GM19351 (cell line): ENCODE measurements at regions not wholly inside any gene's neighbourhood (a gene's known extent, or its start where the extent isn't known, plus 50 kb on each side); places are given as distances from the start of the nearest gene placed in this dataset.

ENCODE experiments used
- ATAC-seq: cut with Tn5 transposase; IDR thresholded peaks from one replicate; pipeline ENCODE4 v1.9.1; 2021; ENCODE audit warnings: mild to moderate bottlenecking, moderate library complexity; ENCODE audit not compliant: unreplicated experiment

DNA sequence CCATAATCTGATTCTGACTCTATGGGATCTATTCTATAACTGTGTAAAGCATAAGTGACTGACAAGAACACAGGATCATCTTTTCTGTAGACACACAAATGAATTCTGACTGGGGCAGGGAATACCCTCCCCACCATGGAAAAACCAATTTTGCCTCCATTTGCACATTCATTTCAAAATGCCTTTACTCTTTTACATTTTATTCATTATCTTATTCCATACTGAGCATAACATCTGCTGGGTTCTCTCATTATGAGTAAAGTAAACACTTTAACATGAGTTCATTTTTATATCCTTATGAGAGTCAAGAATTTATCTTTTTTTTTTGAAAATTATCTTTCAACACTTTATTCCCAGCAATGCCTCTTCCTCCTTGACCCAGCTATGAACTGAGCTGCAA is 163.5 kb downstream of the RNF152 start:
- ATAC-seq, result no peak

GRCh38 chr18:61727241-61728193 is 165.3 kb downstream of the RNF152 start:
- no peak for ATAC-seq

DNA sequence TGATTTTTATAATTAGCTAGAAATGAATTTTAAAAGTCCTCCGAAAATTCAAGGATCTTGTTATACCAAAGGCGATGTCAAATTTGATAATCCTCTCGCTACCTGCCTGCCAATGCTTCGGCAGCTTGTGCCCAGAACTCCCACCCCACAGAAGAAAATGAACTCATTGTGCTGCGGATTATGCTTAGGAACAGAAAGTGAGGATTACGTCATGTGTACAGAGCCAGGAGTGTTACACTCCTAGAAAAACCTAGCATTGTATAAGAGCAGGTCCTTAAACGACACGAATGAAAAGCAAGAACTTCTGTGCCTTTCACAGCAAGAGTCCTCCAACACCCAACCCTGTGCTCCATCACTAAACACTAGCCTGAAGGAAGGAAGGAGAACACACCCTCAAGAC is 168.3 kb downstream of the RNF152 start:
- ATAC-seq, result no peak

DNA sequence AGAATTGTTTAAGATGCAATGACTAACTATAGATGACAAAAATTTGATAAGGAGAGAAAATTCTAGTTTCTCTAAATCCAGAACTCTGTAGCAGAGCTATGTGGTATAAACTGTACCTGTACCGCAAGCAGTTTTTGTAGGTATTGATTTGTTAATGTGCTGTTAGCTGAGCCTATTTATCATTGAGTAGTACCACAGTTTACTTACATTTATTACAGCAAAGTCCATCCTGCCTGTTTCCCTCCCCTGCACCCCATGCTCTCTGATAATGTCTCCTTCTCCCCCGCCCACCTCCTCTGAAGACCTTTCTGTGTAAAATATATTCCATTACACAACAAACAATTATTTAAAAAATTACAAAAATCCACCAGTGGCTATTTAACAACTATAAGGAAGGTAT is 170.6 kb downstream of the RNF152 start:
- ATAC-seq, result no peak

DNA sequence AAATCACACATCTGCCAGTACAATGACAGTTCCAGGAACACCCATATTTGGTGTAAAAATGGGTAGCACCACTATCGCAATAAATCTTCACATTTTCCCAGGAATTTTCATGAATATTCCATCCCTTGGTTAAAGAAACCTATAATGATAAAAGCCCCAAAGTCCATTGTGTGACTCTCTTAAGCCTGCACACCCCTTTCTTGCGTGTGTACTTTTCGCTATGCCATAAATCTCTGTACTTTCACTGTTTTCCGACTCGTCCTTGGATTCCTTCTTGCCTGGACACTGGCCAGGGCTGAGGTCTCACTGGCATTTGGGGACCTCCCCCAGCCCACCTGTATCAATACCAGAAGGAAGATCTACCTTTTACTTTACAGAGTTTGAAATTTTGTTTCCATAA is 172.3 kb downstream of the RNF152 start:
- no peak for ATAC-seq

DNA sequence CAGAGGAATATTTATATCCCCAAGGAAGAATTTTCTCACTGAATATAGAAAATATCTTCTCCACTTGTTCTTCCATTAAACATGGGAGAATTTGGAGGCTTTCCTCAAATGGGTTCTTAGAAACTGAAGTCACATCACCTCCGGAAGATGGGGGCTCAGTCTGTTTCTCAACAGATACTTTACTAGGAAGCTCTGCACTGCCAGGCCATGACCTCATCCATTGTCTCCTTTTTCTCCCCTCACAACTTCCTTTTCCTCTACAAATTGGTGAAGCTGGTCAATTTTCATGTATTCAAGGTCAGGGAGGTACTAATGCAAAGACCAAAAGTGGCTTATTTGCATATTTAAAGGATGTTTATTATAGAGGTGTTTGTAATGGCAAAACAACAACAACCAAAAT is 173.1 kb downstream of the RNF152 start:
- ATAC-seq, result no peak

- no peak for ATAC-seq
Observed at GRCh38 chr18:61718944-61719343, 173.9 kb downstream of the RNF152 start.

- ATAC-seq, result no peak
Observed at GRCh38 chr18:61714421-61714820, 178.4 kb downstream of the RNF152 start.

DNA sequence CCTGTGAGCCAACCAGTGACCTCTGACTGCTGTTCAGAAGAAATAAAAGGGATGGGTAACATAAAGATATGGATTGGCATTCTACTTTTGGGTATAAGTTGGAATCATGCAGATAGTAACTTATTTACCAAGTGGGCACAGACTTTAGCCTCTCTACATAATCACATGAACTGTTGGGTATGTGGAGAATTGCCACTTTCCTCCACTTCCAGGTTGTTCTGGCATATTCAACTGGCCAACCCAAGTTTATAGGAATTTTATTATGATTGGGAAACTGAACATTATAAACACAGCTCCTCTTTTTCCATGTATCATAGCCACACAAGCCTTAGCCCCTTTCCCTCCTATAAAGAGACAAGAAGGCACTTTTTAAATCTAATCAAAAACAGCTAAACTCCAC is 179.3 kb downstream of the RNF152 start:
- no peak for ATAC-seq

GRCh38 chr18:61710082-61710620 is 182.7 kb downstream of the RNF152 start:
- no peak for ATAC-seq

- no peak for ATAC-seq
Observed at GRCh38 chr18:61706276-61706915, 186.4 kb downstream of the RNF152 start.

- ATAC-seq, result no peak
Observed at GRCh38 chr18:61703508-61703907, 189.3 kb downstream of the RNF152 start.

DNA sequence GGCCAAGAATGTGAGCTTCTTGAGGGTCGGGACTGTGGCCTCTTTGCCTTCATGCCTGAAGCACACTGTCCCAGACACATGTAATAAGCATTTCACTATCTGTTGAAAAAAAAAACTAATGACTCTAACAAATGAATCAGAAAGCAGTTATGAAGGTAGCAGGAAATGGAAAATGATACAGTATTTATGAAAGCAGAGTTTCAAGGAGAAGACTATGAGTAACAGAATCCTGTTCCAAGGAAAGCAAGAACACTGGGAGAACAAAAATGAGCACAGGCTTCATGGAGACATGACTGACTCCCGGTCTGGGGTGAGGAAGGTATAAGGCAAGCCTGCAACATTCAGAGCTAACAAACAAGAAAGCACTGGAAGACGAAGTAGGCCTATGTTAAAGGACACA is 190.8 kb downstream of the RNF152 start:
- ATAC-seq, result no peak

DNA sequence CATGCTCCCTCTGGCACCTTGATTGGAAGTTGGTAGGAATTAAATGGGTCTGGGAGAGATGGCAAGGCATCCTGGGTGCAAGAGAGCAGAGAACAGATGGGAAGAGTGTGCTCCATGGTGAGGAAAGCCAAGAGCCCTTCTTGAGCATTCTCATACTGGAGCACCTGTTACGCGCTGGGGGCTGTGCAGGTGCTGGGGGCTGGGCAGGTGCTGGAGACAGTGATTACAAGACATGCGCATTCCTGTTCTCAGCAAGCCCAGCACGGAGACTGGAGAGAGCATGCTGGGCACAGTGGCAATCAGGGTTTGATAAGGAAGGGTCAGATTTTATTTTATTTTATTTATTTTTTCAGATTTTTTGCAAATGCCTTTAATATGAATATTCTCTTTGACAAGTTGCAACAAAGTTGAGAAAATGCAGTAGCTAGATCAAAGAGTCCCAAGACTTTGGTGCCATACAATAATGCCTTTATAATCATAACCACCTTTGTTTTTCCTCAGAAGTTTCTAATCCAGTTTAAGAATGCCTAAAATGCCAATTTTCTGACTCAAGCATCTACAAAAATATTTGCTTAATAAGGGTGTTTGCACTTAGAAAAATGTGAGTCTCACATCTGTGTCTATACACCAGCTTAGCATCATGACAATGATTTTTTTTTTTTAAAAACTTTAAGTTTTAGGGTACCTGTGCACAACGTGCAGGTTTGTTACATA is 193.3 kb downstream of the RNF152 start:
- ATAC-seq, result no peak

- no peak for ATAC-seq
Observed at GRCh38 chr18:61697306-61697909, 195.4 kb downstream of the RNF152 start.

DNA sequence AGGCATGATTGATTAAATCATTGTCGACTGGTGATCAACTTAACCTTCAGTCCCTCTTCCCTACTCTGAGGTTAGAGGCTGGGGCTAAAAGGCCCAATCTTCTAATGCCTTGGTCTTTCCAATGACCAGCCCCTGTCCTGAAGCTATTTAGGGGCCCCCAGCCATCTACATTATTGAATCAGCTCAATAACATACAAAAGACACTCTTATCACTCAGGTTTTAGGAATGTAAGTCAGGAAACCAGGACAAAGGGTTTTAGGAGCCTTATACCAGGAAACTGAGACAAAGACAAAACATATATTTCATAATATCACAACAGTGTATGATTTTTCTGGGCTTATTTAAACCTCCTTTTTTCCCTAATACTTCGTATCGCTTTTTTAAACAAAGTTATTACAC is 198.6 kb downstream of the RNF152 start:
- ATAC-seq, result no peak

DNA sequence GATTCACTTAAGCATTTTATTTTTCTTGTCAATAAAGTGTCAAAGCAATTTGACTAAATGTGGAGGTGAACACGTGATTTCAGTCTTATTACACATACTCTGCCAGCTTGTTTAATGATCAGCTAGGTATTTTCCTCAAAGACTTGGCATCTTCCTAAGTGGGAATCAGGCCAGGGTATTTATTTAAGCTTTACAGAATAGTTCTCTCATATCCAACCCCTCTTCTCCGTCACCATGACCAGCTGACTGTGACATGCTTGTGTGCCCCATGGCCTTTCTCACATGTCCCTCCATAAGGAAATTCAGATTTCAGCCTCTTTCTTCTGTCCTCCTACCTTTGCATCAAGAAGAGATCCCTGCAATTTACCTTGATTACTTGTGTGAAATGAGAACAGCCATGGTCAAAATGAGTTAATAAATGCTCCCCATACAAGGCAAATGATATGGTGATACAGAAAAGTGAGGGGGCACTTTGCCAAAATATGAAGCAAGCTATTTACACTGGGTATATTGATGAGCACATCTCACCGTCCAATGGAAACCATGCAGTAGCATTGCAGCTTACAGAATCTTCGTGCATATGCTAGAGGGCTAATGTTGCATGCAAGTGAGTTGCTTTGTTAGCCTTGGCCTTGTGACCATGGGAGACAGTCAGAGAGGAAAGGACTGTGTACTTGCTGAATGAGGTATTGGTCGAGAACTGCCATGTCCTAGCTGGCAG is 202.2 kb downstream of the RNF152 start:
- no peak for ATAC-seq

DNA sequence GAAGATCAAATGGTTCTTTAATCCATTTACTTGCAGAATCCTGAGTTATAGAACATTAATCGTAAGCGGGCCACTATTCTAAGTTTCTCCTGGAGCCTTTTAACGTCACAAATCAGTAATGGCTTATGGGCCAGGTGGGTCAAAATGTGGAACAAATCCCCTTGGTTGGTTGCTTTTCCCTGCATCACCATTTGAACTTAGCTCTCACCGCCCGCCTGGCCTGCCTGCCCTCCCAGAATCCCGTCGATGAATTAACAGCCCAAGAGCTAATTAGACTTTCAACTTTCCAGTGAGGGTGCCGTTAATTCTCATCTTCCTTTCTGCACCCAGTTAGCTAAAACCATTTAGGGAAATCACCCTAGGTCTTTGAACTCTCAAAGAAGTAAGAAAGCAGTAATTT is 205.5 kb downstream of the RNF152 start:
- ATAC-seq, result no peak

- ATAC-seq, result no peak
Observed at GRCh38 chr18:61683856-61684255, 209.0 kb downstream of the RNF152 start.

DNA sequence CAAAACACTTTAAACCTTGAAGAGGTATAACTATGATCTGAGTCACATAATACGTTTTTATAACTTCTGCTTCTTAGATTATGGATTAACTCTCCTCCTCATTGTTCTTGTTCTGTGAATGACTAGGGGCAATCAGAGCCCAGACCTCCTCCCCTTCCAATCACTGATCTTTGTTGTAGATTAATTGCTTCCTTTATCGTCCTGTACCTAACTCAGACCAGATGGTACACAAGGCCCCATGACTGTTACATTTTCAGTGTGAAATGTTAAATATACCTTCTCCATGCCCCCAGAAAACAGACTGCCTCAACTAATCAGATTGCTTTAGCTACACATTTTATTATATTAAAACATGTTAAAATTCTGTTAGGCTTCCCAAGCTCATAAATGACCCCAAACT is 211.7 kb downstream of the RNF152 start:
- ATAC-seq, result no peak
